OCI-LY3 (cell line): ENCODE measurements at regions not wholly inside any gene's neighbourhood (a gene's known extent, or its start where the extent isn't known, plus 50 kb on each side); places are given as distances from the start of the nearest gene placed in this dataset.
"Not testable (repeated sequence)": the region's sequence is repeated elsewhere in the genome, so short reads cannot be mapped to it uniquely, and the experiment has no call there.

Source experiments
- H2AFZ ChIP-seq: fragments of 200-600, 300-600 bp; shearing (Covaris generic); 2 replicates; pipeline ENCODE4 v1.6.0; 2014; ENCODE audit warnings: antibody characterized with exemption, low read depth, low read length
- H3K27ac ChIP-seq: fragments of 200-600, 300-600 bp; sonication (generic); 2 replicates; pipeline ENCODE4 v1.5.1; 2014; ENCODE audit warnings: mild to moderate bottlenecking, low read length, moderate library complexity, mixed read lengths
- H3K27me3 ChIP-seq: fragments of 200-600, 300-600 bp; sonication (generic); 2 replicates; pipeline ENCODE4 v1.6.1; 2014; ENCODE audit warnings: low read depth, low read length, mixed read lengths
- H3K36me3 ChIP-seq: fragments of 200-600, 300-600 bp; sonication (generic); replicated peaks from 2 replicates; pipeline ENCODE3; 2014; ENCODE audit warnings: low read depth, low read length, mixed read lengths
- H3K4me1 ChIP-seq: fragments of 300-600, 200-600 bp; sonication (generic); 2 replicates; pipeline ENCODE4 v1.6.1; 2014; ENCODE audit warnings: low read length, mixed read lengths
- H3K4me2 ChIP-seq: fragments of 200-600, 300-600 bp; sonication (generic); 2 replicates; pipeline ENCODE4 v1.6.1; 2014; ENCODE audit warnings: low read length, mixed read lengths
- H3K4me3 ChIP-seq: fragments of 300-600, 200-600 bp; sonication (generic); 2 replicates; pipeline ENCODE4 v1.5.1; 2014; ENCODE audit warnings: antibody characterized with exemption, mild to moderate bottlenecking, low read length, moderate library complexity
- H3K79me2 ChIP-seq: fragments of 300-600, 200-600 bp; shearing (Covaris generic); 2 replicates; pipeline ENCODE4 v1.6.1; 2014; ENCODE audit warnings: mild to moderate bottlenecking, low read length, mixed read lengths
- H3K9ac ChIP-seq: fragments of 300-600, 200-600 bp; shearing (Covaris generic); 2 replicates; pipeline ENCODE4 v1.6.0; 2014; ENCODE audit warnings: mild to moderate bottlenecking, low read length, moderate library complexity
- H3K9me3 ChIP-seq: fragments of 200-600, 300-600 bp; shearing (Covaris generic); 2 replicates; pipeline ENCODE4 v1.6.1; 2014; ENCODE audit warnings: low read length, mixed read lengths; ENCODE audit not compliant: insufficient read depth
- H4K20me1 ChIP-seq: fragments of 200-600, 300-600 bp; sonication (generic); 2 replicates; pipeline ENCODE4 v1.6.1; 2016; ENCODE audit warnings: low read length, mixed read lengths; ENCODE audit not compliant: insufficient read depth

DNA sequence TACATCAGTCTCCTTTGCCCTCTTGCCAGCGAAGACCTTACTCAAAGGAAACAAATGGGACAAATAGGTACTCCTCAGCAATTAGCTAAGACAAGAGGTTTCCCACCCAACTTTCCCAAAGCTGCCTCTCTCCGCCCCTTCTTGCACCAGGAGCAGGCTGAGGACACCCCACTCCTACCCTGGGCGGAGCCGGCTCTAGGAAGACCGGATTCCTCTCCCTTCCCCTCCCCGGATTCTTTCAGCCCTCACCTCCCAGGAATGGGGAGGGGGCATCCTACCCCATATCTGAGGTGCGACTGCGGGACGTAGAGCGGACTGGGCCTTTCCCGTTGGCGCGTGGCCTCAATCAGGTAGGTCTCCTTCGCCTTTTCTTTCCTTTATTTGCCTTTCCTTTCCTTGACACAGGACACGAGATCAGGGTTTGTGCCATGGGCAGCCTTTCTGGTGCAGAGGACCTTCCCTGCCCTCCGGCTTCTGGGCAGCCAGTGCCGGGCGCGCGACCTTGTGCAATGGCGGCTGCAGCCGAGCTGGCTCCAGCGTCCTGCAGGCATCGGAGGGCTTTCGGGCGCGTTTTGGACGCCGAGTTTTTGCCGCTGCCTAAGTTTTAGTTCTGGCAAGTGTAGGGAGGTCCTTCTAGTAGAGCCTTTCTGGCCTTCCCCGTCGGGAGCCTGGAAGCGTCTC, 279.9 kb downstream of the PLS3 start:
- not testable (repeated sequence) for H2AFZ ChIP-seq, H3K27ac ChIP-seq, H3K4me1 ChIP-seq

DNA sequence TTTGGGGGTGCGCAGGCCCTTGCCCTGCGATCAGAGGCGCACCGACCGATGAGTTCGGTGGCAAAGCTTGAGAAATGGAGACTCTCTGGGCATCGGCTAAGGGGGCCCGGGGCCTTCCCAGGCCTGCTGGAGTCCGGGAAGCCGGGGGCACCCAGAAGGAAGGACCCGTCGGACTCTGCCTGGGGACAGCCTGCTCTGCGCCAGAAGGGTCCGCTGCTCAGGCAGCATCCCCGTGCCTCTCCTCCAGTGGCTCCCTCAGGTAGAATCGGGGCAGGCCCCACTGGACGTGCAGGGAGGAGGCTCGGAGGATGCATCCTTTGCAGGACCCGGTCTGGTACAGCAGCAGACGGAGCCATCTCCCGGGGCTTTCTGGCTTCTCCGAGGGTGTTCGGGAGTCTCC, 290.0 kb downstream of the PLS3 start:
- not testable (repeated sequence) for H3K4me2 ChIP-seq, H3K4me3 ChIP-seq

More for the DNA sequence above, 279.9 kb downstream of the PLS3 start:
- H3K36me3 ChIP-seq, H3K27me3 ChIP-seq, H3K9me3 ChIP-seq, H3K4me2 ChIP-seq, H4K20me1 ChIP-seq, H3K4me3 ChIP-seq, H3K79me2 ChIP-seq, H3K9ac ChIP-seq: not testable (repeated sequence)

DNA sequence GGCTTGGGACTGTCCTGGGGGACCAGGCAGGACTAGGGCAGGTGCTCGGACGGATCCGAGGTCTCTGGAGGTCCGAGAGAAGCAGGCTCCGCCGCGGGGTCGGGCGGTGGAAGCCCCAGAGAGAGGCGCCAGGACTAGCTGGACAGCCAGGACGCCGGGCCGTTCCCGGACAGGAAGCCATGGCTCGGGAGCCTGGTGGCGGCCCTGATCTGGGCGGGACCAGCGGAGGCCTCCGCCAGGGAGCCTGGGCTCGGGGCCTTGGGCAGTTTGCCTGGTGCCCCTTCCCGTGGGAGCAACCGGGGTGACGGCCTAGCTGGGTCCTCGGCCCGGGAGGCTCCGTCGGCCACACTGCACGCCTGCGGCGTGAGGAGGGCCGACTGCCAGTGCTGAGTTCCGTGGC, 292.3 kb downstream of the PLS3 start:
- not testable (repeated sequence) for H3K4me3 ChIP-seq, H3K9me3 ChIP-seq, H3K36me3 ChIP-seq, H3K27ac ChIP-seq, H3K27me3 ChIP-seq, H2AFZ ChIP-seq, H3K4me1 ChIP-seq, H4K20me1 ChIP-seq, H3K4me2 ChIP-seq, H3K9ac ChIP-seq, H3K79me2 ChIP-seq

More for the DNA sequence above, 290.0 kb downstream of the PLS3 start:
- H3K9ac ChIP-seq, H3K79me2 ChIP-seq, H3K4me1 ChIP-seq, H3K36me3 ChIP-seq, H4K20me1 ChIP-seq, H3K9me3 ChIP-seq, H3K27ac ChIP-seq, H2AFZ ChIP-seq, H3K27me3 ChIP-seq: not testable (repeated sequence)

DNA sequence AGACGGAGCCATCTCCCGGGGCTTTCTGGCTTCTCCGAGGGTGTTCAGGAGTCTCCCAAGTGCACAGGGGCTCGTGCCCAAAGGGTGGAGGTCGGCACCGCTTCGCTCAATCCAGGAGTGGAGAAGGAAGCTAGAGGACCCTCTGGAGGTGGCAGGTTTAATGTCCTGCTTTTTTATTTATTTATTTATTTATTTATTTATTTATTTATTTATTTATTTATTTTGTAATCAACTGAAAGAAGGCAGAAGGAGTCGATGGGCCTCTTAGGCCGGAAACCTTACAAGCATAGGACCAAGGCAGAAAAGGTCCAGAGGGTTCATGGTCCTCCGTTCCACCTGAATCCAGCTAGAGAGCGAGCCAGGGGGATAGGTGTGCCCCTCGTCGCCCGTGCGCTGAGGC, 289.4 kb upstream of the AGTR2 start:
- not testable (repeated sequence) for H3K4me2 ChIP-seq, H3K79me2 ChIP-seq, H3K27ac ChIP-seq, H3K36me3 ChIP-seq, H3K27me3 ChIP-seq, H3K9me3 ChIP-seq, H4K20me1 ChIP-seq, H3K4me1 ChIP-seq, H3K4me3 ChIP-seq, H3K9ac ChIP-seq, H2AFZ ChIP-seq

DNA sequence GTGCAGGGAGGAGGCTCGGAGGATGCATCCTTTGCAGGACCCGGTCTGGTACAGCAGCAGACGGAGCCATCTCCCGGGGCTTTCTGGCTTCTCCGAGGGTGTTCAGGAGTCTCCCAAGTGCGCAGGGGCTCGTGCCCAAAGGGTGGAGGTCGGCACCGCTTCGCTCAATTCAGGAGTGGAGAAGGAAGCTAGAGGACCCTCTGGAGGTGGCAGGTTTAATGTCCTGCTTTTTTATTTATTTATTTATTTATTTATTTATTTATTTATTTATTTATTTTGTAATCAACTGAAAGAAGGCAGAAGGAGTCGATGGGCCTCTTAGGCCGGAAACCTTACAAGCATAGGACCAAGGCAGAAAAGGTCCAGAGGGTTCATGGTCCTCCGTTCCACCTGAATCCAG, 286.4 kb upstream of the AGTR2 start:
- not testable (repeated sequence) for H3K27me3 ChIP-seq, H3K4me2 ChIP-seq, H3K79me2 ChIP-seq, H3K4me1 ChIP-seq, H3K27ac ChIP-seq, H3K9ac ChIP-seq, H4K20me1 ChIP-seq, H2AFZ ChIP-seq, H3K36me3 ChIP-seq, H3K4me3 ChIP-seq, H3K9me3 ChIP-seq

DNA sequence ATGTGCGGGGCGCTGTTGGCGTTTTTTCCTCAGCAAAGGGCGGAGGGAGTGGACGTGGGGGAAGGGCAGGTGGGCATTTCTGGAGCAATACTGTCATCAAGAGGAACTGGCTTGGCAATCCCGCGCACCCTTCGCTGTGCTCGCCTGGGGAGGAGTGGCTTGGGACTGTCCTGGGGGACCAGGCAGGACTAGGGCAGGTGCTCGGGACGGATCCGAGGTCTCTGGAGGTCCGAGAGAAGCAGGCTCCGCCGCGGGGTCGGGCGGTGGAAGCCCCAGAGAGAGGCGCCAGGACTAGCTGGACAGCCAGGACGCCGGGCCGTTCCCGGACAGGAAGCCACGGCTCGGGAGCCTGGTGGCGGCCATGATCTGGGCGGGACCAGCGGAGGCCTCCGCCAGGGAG, 282.5 kb upstream of the AGTR2 start:
- not testable (repeated sequence) for H2AFZ ChIP-seq, H3K4me2 ChIP-seq, H3K79me2 ChIP-seq, H3K27me3 ChIP-seq, H3K9me3 ChIP-seq, H4K20me1 ChIP-seq, H3K36me3 ChIP-seq, H3K27ac ChIP-seq, H3K9ac ChIP-seq, H3K4me3 ChIP-seq, H3K4me1 ChIP-seq

DNA sequence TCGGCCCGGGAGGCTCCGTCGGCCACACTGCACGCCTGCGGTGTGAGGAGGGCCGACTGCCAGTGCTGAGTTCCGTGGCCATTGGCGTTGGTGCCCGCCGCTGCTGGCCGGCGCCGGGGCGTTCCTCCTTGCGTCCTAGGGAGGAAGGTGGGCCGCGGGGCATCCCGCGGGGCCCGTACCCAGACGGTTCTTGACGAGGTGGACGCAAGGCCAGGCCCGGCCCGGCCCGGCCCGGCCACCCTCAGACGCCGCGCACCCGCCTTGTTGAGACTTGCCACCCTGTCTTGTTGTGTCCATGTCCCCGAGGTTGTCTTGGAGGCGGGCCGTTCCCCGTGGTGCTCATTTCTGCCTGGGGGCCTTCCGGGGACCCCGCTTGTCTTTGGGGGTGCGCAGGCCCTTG, 282.0 kb upstream of the AGTR2 start:
- not testable (repeated sequence) for H4K20me1 ChIP-seq, H3K36me3 ChIP-seq, H3K79me2 ChIP-seq, H3K4me1 ChIP-seq, H3K27ac ChIP-seq, H3K9ac ChIP-seq, H2AFZ ChIP-seq, H3K27me3 ChIP-seq, H3K4me3 ChIP-seq, H3K4me2 ChIP-seq, H3K9me3 ChIP-seq
